ENCODE measurements at regions not wholly inside any gene's neighbourhood (a gene's known extent, or its start where the extent isn't known, plus 50 kb on each side); places are given as distances from the start of the nearest gene placed in this dataset.

DNA sequence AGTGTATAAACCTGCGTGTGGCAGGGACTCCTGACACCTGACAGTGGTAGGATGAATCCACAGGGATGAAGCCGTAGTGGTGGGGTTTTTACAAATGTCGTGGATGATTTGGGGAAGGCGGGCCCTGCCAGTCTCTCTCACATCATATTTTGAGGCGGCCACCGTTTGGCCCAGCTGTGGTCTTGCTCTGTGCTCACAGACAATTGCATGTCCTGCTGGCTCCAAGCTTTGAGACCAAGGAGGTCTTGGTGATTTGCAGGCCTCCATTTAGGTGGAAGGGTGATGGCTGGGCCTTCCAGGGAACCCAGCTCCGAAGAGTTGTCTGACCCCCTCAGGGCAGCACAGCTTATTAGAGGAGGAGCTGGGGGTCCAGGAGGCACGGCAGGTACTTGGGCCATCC is 151.1 kb upstream of the SHH start:
- dilution Hi-C loops (cut with HindIII; ENCODE audit: low sequenced_read_pairs, unreplicated experiment): no loop called here

More for the DNA sequence above, 151.1 kb upstream of the SHH start:
- Histone ChIP-seq H3K79me1 (ENCODE audit: low read depth in 1 of 2, low read length in 2 of 2) (no peaks in the 10 kb centered on the region), H3K4me1 (ENCODE audit: control insufficient read depth, insufficient read depth, low read length) (no peaks in the 10 kb centered on the region), H3K36me3 (ENCODE audit: control insufficient read depth, insufficient read depth, low read length) (no peaks in the 10 kb centered on the region), H3K9me3 (ENCODE audit: control insufficient read depth, insufficient read depth, low read length) (peaks cover 19% of the 10 kb centered on the region), H2BK5ac (ENCODE audit: low read depth, low read length, poor library complexity, severe bottlenecking) (no peak overlapping the region), H2AK9ac (replicated peaks; ENCODE audit: low read depth, low read length, poor library complexity) (no peak overlapping the region), H3K27ac (ENCODE audit: insufficient read depth, low read length) (no peak overlapping the region), H2BK15ac (ENCODE audit: low read depth, low read length) (no peak overlapping the region), H3K56ac (ENCODE audit: extremely low read depth, insufficient read depth, low read length) (no peak overlapping the region), H3K27me3 (ENCODE audit: control insufficient read depth, insufficient read depth, low read length) (no peaks in the 10 kb centered on the region), H3K4ac (ENCODE audit: low read depth, low read length) (no peak overlapping the region), H3K9me1 (ENCODE audit: insufficient read depth, low read length) (no peaks in the 10 kb centered on the region; the same call in 1 of the 2 replicates), H2BK20ac (ENCODE audit: low read depth, low read length) (no peak overlapping the region), H4K8ac (ENCODE audit: low read depth in 2 of 2, low read length in 2 of 2) (no peak overlapping the region), H3K4me3 (ENCODE audit: insufficient read depth, low read depth, low read length) (no peak overlapping the region), H3K9ac (ENCODE audit: low read depth, low read length) (no peak overlapping the region), H2AFZ (replicated peaks; ENCODE audit: low read length, poor library complexity) (no peak overlapping the region), H2BK120ac (ENCODE audit: low read depth, low read length) (no peak overlapping the region), H4K20me1 (ENCODE audit: insufficient read depth, low read length) (no peaks in the 10 kb centered on the region), H4K91ac (ENCODE audit: insufficient read depth, low read depth, low read length) (no peak overlapping the region), H3K4me2 (ENCODE audit: low read depth, low read length) (no peak overlapping the region), H3K18ac (ENCODE audit: low read depth, low read length) (no peak overlapping the region), H2AK5ac (ENCODE audit: low read depth, low read length) (no peak overlapping the region), H4K5ac (ENCODE audit: low read depth, low read length) (no peak overlapping the region), H3K23ac (ENCODE audit: low read depth, low read length) (no peak overlapping the region), H3K14ac (replicated peaks; ENCODE audit: low read depth, low read length) (no peak overlapping the region)
- 60% methylated on average over 1 of the region's 8 CpGs; no CpG with 5 or more reads in 1 of the 2 experiments for WGBS, 2 experiments (ENCODE audit: extremely low coverage in 2 of 2, insufficient read length in 1 of 2)
- intact Hi-C loops (cut with micrococcal nuclease) (no loop called here), in situ Hi-C loops (cut with MboI; ENCODE audit: low sequenced_read_pairs) (no loop called here)
- no TSS peak for BruUV-seq (replicated peaks)
- ATAC-seq (ENCODE audit: low read depth) (no peak), DNase-seq (no peak)
- TF ChIP-seq SMC3 (IDR thresholded peaks at IDR 0.05; ENCODE audit: low read depth, low read length): no peak
- TF ChIP-seq RCOR1 (IDR thresholded peaks at IDR 0.05; ENCODE audit: insufficient replicate concordance, low read length): no peak
- TF ChIP-seq BHLHE40 (IDR thresholded peaks at IDR 0.05; ENCODE audit: low read depth, low read length): no peak
- TF ChIP-seq MXI1 (IDR thresholded peaks at IDR 0.05; ENCODE audit: borderline replicate concordance, low read depth, low read length): no peak
- TF ChIP-seq RAD21 (IDR thresholded peaks at IDR 0.05; ENCODE audit: low read length): no peak
- TF ChIP-seq MAFK (IDR thresholded peaks at IDR 0.05; ENCODE audit: low read depth, low read length): no peak
- no peak for TF ChIP-seq NFE2L2 (IDR thresholded peaks at IDR 0.05; ENCODE audit: low read depth, low read length)
- no peak for TF ChIP-seq CEBPB (IDR thresholded peaks at IDR 0.05; ENCODE audit: low read depth, low read length)
- no peak for TF ChIP-seq MAZ (IDR thresholded peaks at IDR 0.05; ENCODE audit: borderline replicate concordance, low read depth, low read length)
- TF ChIP-seq FOS (IDR thresholded peaks at IDR 0.05; ENCODE audit: low read depth, low read length): no peak
- TF ChIP-seq, protein P1, sequence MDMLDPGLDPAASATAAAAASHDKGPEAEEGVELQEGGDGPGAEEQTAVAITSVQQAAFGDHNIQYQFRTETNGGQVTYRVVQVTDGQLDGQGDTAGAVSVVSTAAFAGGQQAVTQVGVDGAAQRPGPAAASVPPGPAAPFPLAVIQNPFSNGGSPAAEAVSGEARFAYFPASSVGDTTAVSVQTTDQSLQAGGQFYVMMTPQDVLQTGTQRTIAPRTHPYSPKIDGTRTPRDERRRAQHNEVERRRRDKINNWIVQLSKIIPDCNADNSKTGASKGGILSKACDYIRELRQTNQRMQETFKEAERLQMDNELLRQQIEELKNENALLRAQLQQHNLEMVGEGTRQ (IDR thresholded peaks at IDR 0.05; ENCODE audit: low read depth, low read length): no peak
- TF ChIP-seq RFX5 (IDR thresholded peaks at IDR 0.05; ENCODE audit: low read depth, low read length): no peak
- TF ChIP-seq, protein P2, sequence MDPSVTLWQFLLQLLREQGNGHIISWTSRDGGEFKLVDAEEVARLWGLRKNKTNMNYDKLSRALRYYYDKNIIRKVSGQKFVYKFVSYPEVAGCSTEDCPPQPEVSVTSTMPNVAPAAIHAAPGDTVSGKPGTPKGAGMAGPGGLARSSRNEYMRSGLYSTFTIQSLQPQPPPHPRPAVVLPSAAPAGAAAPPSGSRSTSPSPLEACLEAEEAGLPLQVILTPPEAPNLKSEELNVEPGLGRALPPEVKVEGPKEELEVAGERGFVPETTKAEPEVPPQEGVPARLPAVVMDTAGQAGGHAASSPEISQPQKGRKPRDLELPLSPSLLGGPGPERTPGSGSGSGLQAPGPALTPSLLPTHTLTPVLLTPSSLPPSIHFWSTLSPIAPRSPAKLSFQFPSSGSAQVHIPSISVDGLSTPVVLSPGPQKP (IDR thresholded peaks at IDR 0.05; ENCODE audit: borderline replicate concordance, low read depth, low read length): no peak
- TF ChIP-seq, protein P3, sequence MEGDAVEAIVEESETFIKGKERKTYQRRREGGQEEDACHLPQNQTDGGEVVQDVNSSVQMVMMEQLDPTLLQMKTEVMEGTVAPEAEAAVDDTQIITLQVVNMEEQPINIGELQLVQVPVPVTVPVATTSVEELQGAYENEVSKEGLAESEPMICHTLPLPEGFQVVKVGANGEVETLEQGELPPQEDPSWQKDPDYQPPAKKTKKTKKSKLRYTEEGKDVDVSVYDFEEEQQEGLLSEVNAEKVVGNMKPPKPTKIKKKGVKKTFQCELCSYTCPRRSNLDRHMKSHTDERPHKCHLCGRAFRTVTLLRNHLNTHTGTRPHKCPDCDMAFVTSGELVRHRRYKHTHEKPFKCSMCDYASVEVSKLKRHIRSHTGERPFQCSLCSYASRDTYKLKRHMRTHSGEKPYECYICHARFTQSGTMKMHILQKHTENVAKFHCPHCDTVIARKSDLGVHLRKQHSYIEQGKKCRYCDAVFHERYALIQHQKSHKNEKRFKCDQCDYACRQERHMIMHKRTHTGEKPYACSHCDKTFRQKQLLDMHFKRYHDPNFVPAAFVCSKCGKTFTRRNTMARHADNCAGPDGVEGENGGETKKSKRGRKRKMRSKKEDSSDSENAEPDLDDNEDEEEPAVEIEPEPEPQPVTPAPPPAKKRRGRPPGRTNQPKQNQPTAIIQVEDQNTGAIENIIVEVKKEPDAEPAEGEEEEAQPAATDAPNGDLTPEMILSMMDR (conservative IDR thresholded peaks at IDR 0.05; ENCODE audit: low read depth, low read length): no peak
- no peak for TF ChIP-seq CHD1 (IDR thresholded peaks at IDR 0.05; ENCODE audit: low read depth, low read length)
- no peak for TF ChIP-seq POLR2A (IDR thresholded peaks at IDR 0.05; ENCODE audit: low read depth, low read length)
- CTCF ChIA-PET: no interaction called here
- POLR2A ChIA-PET (ENCODE audit: unreplicated experiment): no interaction called here
